HG03520 (cell line): ENCODE measurements at regions not wholly inside any gene's neighbourhood (a gene's known extent, or its start where the extent isn't known, plus 50 kb on each side); places are given as distances from the start of the nearest gene placed in this dataset.

Experiments
- ATAC-seq: cut with Tn5 transposase; IDR thresholded peaks from one replicate; pipeline ENCODE4 v1.9.1; 2021; ENCODE audit warnings: mild to moderate bottlenecking, moderate library complexity; ENCODE audit not compliant: unreplicated experiment

DNA sequence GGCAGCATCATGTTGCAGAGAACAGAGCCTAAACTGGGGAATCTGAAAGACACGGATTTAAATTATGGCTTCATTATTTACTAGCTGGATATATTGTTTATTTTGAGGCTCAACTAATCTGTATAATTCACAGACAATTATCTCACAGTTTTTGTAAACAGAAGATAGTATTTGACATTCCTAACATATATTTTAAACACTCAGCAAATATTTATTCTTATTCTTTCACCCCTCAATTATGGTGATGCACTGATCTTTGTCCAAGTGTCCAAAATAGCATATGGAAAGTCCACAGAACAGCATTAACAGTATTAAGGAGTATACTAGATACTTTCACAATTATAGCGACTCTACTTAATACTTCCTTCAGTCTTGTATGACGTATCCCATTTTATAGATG, 257.0 kb downstream of the ADGRG6 start:
- ATAC-seq = no peak

DNA sequence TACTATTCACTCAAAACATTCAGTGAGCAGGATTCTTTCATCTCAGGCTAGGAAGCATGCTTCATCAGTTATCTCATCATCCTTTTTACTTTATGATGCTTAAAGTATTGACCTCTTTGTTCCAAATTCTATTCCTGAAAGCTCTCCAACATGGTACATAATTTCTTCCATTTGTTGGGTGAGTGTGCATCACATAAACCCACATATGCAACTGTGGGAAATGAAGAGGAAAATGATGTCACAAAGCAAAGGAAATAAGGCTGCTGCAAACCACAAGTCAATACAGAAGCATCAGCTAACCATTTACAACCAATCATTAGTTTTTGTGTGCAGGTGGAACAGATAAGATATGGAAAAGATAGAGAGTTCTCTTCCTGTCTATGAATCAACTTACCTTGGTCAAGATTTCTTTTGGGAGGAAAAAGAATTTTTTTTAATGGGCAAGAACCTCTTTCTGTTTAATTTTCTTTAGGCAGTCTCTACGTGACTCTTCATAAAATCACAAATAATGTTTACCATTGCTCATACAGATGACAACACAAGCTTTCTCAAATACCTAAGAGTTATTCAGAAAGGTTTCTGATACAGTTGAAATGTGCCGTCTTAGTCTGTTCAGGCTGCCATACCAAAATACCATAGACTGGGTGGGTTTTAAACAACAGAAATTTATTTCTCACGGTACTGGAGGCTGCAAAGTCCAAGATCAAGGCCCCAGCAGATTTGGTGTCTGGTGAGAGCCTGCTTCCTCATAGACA, 259.9 kb downstream of the ADGRG6 start:
- ATAC-seq = no peak

DNA sequence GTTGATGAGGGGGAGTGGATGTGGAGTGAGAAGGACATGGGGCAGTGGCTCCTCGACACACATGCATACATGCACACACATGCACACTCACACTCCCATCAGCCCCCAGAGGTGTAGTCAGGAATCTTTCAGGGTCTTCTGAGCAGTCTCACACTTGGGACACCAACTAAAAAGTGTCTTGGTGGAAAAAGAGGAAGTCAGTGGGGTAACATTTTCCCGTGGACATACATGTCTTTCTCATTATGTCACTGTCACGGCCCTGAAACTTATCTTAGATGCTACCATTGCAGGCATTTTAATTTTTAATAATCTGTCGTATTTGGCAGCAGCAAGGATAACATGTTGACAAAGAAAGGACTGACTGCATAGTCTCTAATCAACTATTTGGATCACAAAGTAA, 261.1 kb downstream of the ADGRG6 start:
- ATAC-seq = no peak

DNA sequence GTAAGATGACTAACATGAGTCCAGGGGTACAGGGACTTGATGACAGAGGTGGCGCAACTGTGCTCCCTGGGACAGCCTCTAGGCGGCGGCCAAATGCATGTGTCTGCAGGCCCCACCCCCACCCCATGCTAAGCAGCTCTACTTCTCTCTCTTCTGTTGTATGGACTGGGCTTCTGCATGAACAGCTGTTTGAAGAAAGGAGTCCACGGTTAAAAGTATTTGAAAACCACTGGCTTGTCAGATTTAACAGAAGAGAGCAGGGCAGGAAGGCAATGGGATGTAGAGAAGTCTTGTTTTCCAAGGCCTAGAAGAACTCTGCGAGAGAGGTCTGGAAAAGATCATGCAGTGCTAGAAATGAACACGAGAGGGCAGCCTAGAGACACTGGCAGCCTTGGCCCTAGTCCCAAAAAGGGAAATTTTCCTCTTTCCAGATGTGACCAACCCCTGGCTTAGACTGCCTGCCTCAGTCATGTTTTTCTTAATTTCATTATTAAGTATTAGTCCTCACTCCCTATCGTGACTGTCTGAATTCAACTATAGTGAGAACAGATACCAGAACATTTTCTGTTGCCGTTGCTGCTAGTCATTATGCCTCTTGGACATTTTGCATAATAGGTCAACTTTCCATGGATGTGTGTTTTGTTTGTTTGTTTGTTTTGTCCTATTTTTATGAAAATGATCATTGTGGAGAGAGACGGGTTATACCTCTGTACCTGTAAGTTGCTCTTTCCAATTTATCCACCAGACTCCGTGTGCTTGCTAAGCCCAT, 265.0 kb downstream of the ADGRG6 start:
- ATAC-seq = peak; percentile 62

DNA sequence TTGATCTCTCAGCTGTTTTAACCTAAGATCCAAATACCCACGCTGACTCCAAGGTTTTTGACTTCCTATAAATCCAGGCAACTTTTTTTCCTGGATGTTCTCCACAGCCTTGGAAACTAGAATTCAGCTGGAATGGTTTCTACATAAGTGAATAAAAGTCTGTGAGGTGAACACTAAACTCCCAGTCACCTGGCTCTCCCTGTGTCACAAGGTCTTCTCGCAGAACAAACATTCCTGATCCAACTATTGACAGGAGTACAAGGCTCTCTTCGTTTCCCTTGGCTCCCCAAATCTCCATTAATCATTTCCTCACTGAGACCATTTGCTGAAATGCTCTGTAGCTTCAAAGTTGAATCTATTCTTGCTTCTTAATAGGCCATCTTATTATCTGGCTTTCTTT, 265.7 kb downstream of the ADGRG6 start:
- no peak for ATAC-seq

DNA sequence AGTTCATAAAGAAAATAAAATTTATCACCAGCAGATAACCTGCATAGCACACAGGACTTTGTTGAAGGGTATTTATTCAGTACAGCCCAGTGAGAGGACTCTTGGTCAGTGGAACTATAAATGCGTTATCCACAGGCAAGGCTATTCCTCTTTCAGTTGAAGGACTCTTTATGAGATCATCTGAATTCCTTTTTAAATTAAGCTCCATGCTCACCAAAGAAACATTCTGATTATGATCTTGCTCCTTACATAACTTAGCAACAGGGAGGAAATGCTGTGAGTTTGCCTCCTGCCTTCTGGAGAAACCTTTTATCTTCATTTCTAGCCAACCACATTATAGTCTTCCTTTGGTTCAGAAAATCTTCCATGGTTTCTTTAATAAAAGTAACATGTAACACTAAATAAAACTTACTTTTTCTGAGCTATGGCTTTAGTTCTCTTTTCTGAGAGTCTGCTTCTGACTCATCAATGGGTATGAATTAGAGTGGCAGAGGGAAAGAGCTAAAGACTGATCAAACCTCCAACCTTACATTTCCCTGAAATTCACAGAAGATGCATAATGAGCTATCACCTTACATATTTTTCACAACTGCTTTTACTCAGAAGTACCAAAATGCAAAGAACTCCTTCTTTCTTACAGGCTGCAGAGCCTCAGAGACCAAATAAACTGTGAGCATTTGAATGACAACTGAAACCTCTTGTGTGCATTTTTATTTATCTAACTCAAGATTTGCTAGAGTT, 267.2 kb downstream of the ADGRG6 start:
- ATAC-seq = no peak

DNA sequence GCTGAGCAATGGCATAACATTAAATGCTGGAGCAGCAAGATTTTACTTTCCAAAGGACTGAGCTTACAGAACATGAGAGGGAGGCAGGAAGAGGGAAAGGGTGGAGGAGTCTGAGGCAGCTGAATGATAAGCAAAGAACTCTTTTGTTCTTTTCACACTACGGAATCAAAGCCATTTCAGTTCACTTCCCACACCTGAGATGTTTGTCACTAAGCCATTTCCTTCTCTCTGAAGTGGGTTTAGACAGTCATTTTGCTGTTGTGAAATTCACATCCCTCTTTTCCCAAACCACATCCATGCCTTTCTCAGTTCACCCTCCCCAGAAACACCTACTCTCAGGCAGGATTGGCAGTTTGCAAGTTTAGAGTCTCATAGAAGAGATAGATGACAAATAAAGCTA, 267.9 kb downstream of the ADGRG6 start:
- ATAC-seq = no peak

DNA sequence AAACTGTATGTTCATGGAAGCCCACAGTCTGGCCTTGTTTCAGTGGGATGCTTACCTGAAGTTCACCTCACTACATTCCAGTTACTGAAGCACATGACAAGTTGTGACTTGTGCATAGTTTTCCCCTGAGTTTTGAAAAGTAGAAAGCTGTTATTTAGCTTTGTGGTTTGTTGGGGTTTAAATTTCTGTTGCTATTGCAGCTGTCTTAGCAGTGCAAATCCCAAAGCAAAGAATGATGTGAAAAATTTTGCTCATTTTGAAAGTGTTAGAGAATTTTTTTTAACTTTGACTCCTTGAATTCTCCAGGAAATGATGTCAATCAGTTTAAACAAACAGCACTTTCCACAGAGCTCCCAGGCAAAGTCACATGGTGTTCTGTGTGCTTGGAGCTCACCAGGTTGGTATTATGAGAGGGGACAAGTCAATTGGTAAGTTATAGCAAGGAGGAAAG, 268.4 kb downstream of the ADGRG6 start:
- ATAC-seq = no peak

DNA sequence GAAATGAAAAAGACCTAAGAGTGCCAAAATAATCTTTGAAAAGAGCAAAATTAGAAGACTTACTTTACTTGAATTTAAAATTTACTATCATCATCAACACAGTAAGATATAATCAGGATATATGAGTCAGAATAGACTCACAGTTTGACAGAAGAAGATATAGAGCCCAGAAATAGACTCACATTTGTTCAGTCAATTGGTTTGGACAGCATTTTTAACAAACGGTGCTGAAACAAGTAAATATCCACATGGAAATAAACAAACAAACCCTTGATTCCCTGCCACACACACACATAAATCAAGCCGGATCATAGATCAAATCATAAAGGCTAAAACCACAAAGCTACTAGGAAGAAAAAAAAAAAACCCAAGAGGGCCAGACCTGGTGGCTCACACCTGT, 291.1 kb downstream of the ADGRG6 start:
- no peak for ATAC-seq

DNA sequence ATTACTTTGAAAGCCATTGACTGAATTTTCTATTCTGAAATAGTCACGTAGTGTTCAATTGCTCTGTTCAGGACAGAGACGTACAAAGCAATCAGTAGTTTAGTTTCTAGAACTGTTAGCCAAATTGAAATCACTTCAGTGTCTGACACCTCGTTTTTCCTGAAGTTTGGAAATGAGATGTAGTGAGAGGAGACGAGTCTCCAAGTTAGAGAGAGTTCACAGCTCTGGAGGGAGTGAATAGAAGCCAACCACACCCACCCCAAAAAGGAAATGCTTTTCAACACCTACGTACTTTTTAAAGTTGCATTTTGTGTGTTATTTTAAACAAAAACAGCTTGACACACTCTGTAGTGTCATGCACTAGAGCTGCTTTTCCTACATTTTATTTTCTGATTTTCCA, 296.0 kb downstream of the ADGRG6 start:
- ATAC-seq = no peak

DNA sequence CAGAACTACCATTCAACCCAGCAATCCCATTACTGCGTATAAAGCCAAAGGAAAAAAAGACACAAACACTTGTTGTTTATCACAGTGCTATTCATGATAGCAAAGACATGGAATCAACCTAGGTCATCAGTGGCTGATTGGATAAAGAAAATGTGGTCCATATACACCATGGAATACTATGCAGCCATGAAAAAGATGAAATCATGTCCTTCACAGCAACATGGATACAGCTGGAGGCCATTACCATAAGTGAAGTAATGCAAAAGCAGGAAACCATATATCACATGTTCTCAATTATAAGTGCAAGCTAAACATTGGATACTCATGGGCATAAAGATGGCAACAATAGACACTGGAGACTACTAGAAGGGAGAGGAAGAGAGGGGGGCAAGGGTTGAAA, 299.6 kb downstream of the ADGRG6 start:
- no peak for ATAC-seq

DNA sequence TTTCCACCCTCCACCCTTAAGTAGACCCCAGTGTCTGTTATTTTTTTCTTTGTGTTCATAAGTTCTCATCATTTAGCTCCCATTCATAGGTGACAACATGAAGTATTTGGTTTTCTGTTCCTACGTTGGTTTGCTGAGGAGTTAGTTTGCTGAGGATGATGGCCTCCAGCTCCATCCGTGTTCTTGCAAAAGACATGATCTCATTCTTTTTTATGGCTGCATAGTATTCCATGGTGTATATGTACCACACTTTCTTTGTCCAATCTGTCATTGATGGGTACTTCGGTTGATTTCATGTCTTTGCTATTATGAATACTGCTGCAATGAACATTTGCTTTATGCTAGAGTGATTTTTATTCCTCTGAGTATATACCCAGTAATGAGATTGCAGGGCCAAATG, 301.2 kb downstream of the ADGRG6 start:
- no peak for ATAC-seq

DNA sequence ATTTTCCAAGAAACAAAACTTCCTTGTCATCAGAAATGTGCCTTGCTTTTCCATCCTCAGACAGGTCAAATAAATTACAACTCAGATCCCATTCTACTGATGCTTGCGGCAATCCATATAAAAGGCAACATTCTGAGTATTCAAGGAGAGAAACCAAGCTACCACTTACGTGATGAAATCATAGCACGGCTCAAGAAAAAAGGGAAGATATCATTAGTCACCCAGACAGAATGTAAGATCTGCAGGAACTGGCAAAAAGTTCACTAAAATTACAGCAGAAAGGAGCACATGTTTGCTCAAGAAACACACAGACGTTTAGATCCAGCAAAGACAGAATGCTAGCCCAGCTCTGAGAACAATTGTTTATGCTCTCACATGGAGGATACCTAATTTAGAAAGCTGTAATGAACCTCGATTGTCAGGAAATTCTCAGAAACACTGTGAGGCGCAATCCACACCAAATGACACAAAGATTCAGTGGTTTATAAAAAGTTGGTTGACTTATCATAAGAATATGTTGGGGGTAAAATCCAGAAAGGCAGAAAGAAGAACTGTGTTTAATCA, 304.2 kb downstream of the ADGRG6 start:
- no peak for ATAC-seq

DNA sequence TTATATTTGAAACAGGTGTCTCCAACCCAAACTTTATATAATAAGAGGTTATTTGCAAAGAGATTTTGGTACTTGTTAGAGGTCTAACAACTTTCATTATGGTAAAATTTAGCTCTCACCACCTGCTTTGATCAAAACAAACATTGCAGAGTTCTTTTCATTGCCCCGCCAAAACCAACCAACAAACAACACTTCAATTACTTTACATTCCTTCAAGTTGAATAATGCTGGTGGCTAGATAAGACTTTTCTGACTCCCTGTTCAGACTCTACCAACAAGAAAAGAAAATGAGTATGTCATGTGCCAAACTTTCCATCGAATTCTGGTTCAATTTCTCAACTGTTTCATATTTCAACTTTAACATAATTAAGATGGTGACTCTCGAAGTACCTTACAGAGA, 311.1 kb downstream of the ADGRG6 start:
- no peak for ATAC-seq

DNA sequence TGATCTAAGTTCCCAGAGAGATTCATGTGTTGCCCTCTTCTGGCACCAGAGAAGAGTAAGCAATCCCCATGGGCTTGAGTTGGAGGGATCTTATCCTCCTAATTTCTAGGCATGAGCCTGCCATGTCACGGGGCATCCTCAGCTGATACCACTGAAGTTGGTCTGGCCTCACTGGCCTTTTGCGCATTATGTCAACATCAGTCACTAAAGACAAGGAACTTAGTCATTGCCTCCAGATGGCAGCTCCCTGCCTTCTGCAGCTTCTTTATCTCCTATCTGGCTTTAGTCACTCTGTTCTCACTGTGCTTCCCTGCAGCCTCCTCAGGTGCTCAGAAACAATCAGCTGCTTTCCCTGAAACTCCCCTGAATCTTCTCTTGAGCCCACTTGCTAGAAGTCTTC, 312.2 kb downstream of the ADGRG6 start:
- no peak for ATAC-seq

DNA sequence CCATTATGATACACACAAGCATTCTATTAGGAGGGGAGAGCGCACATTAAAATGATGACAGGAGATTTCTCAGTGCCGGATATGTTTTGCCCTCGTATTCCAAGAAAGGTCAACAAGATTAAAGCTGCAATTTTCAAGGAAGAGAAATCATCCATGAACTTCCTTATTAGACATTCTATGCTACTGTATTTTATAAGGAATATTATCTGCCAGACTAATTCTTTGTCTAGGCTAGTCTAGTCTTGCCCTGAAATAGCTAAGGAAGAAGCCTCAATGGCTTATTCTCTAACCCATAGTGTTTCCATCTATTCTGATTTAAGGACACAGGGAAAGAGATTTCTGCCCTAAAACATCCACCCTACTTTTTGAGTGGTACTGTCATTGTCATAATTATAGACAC, 315.4 kb downstream of the ADGRG6 start:
- no peak for ATAC-seq

DNA sequence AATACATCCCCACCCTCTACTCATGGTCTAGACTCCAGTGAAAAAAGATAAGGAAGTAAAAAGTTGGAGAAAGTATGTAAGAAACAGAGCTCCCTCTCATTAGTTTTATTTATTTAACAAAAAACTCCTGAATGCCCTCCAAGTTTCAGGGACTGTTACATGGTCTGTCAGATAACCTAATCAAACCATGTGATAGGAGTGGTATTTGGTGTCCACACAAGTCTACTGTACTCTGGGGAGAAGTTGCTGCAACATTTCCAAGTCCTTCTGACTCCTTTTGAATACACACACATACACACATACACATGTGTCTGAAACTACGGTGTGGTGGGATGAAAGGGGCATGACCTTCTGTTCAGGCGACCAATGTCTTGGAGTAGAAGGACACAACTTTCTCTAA, 320.0 kb downstream of the ADGRG6 start:
- no peak for ATAC-seq

DNA sequence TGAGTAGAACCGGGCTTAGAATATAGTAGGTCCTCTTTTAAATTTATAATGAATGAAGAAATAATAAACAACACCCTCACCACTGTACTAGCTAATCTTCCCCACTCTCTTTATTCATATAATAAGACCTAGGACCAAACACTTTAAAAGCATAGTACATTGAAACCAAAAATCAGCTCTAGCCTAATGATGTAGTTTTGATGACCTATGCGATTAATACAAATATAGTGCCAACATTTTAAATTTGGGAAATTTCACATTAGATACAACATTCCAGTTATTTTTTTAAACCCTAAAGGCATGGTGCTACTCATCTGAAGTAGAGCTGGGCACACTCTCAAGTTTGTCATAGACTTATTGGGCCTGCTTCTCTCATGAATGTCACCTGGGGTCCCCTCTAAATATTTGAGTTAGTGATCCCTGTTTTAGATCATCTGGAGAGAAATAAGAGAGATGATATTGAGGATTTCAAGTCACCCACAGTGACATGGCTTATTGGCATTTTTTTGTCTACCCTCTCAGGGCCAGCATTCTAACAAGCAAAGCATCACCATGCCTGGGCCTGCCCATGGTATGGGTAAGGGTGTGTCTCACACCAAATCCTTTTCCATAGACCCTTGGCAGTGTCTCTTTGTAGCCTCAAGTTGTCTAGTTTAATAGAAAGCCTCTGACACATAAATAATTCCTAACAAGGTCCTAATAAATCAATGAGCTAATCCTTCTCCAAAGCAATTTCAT, 319.8 kb downstream of the HIVEP2 start:
- no peak for ATAC-seq

DNA sequence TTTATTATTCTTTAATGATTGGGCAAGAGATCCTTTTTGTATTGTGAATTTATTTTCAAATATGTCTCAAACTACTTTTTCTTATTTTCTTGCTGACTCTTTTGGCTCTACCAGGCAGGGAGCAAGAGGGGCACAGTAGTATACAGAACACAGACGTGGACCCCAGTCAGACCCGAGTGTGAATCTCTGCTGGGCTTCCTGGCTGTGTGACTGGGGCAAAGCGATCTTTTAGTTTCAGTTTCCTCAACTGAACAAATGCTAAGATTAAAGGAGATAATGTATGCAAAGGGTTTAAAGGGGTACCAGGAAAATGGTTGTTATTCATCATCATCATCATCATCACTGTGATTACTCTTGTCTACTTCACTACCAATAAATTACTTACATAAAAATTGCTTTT, 317.5 kb downstream of the HIVEP2 start:
- no peak for ATAC-seq

DNA sequence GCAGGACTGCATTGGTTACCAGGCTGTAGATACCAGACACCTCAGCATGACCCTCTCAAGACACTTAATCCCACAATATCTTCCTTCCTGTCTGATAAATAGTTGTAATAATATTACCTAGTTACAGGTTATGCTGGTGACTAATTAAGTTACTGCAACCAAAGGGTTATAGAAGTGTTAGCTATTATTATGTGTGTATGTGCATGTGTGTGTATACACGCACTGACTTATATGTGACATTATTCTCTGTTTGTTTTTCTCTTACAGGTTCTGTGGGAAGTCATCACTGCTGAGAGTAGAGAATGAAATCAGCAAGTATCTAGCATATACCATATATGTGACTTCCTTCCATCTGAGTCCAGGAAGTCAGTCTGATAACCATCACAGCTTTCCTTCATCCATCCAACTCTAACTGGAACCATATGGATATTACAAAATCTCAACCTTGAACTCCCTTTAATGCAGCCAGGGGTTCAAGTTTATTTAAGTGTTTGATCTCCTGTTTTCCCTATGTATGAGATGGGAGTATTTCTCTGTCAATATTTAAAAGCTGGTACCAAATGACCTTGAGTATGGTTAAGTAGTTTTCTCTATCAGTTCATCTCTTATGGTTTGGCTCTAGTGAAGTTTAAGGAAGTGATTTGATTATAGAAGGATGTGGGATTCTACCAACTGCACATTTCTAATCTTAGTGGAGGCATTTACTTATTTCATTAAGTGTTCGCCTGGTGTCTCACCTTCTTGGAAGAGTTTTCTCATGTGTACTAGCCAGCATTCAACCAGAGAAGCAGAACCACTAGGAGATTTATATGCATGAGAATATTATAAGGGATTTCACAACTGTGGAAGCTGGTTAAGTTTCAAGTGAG, 313.2 kb downstream of the HIVEP2 start:
- ATAC-seq = no peak
